GM18873 (cell line): ENCODE measurements at regions not wholly inside any gene's neighbourhood (a gene's known extent, or its start where the extent isn't known, plus 50 kb on each side); places are given as distances from the start of the nearest gene placed in this dataset.

Source experiments
- ATAC-seq: cut with Tn5 transposase; IDR thresholded peaks from one replicate; pipeline ENCODE4 v1.9.1; 2021; ENCODE audit warnings: mild to moderate bottlenecking, moderate library complexity, moderate number of reproducible peaks; ENCODE audit not compliant: unreplicated experiment, low FRiP score

DNA sequence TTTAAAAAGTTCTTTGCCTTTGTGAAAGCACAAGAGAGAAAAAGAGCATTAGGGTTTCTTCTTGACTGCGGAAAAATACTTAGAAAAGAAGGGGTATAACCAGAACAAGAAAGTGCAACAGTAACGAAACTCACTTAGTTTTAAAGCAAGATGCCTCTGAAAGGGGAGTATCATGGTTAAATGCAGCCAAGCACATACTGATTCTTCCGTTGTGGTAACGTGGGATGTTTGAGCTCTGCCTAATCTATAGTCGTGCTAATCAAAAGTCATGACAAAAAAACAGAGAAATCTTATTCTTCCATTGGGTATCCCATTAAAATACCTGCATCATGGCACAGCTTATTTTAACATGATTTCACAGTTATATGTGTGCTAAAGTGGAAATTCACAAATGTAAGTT, 187.8 kb upstream of the LRFN5 start:
- ATAC-seq = no peak

GRCh38 chr14:41409806-41410205, 196.9 kb upstream of the LRFN5 start:
- ATAC-seq = no peak

DNA sequence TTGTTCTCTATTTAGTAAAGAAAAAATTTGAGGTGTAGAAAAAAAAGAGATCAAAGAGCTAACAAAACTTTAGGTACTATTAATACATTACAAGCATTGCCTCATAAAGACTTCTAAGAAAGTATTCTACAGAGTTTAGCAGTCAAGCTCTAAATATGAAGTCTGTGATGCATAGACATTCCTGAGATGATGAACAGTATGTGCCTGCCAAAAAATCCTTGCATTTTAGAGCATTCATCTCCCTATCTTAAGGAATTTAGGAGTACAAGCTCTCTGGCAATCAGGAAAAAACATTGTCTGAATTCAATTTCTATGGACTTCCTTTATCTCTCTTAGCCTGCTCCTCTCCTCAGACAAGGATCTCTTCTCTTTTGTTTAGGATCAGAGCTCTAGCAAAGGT, 202.6 kb upstream of the LRFN5 start:
- ATAC-seq = no peak

DNA sequence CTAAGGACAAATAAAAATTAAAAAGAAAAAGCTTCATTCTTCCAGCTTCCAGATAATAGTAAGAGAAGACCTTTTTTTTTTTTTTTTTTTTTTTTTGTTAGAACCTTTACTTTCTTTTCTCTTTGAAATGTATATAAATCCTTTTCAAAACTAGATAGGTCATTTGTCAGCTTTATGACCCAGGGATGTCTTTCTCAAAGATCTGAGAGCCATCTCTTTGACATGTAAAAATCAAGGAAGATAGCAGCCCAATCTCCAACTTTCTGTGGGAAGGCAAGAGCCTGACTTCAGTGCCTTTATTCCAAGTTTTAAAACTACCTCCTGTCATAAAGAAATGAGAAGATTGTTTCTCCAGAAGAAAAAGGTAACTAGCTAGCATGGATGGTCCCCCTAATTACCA, 203.3 kb upstream of the LRFN5 start:
- no peak for ATAC-seq

- ATAC-seq = no peak
Observed at GRCh38 chr14:41397926-41398325, 208.8 kb upstream of the LRFN5 start.

DNA sequence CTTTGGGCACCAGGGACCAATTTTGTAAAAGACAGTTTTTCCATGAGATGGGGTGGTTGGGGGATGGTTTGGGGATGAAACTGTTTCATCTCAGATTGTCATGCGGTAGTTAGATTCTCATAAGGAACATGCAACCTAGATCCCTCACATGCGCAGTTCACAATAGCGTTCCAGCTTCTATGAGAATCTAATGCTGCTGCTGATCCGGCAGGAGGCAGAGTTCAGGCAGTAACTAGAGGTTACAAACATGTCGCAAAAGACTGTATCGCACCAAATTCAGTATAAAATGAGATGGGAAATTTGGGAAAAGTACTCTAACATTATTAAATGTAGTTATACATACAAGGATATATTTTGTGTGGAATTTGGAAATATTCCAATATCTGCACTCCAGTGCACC, 213.2 kb upstream of the LRFN5 start:
- no peak for ATAC-seq

GRCh38 chr14:41392226-41392625, 214.4 kb upstream of the LRFN5 start:
- no peak for ATAC-seq

DNA sequence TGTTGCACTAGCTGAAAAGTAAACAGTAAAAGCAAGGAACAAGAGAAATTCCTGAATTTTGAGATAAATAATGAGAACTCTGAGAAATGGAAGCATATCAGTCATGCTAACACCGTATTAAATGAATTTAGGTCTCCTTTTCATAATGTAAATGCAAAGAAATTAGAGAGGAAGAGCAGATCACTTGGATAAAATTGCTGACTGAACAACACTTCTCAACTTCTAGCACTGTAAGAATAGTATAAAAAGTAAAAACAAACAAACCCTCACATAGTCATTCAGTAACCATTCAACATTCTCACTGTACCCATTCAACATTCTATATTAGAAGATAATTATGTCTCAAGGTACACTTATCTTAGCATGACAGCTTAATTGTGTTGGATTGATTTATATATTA, 217.3 kb upstream of the LRFN5 start:
- no peak for ATAC-seq

DNA sequence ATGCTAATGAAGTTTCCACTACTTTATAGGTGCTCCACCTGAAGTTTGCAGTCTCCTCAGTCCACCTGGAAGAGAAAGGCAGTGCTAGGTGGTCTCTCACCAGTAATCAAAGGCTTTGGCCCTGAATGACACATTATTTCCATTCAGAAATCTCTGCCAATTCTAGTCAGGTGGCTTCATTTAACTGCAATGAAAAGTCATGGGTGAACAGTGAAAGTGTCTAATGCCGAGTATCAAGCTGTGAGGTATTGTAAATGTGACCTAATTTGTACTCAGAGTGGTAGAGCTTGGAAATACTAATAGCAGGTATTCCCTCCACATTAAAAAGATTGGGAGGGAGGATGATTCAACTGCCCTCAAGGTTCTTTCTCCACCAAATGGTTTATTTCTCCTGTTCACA, 220.9 kb upstream of the LRFN5 start:
- ATAC-seq = no peak

DNA sequence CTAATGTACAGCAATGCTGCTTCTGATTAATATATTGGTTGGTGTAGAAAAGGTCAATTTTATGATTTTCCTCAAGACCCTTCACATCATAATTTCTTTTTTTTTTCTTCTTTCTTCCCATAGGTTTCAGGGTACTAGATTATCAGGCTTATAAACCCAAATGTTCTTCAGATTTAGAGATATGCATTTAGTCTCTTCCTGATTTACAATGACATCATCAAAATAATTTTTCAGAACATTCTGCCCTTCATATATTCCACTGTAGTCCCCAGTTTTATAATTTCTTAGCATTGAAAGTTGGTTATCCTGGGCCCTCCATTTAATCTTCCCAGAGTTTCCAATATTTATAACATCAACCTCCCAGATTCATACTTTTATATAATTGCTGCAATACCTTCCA, 226.7 kb upstream of the LRFN5 start:
- no peak for ATAC-seq

DNA sequence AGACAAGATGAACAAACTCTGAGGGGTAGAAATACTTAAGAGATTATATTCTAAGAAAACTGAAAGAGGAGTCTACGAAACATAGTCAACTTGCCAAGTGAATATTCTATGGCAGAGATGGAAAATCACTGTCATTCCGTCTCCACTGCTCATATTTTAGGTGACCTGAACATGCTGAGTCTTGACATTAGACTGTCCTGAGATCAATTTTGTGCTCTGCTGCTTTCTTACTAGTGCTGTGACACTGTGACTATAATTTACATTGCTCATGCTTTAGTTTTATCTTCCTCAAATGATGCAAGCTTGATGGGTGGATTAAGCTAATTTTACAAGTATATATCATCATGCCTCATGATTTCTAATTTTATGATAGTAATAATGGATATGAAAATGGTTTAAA, 228.2 kb upstream of the LRFN5 start:
- no peak for ATAC-seq

DNA sequence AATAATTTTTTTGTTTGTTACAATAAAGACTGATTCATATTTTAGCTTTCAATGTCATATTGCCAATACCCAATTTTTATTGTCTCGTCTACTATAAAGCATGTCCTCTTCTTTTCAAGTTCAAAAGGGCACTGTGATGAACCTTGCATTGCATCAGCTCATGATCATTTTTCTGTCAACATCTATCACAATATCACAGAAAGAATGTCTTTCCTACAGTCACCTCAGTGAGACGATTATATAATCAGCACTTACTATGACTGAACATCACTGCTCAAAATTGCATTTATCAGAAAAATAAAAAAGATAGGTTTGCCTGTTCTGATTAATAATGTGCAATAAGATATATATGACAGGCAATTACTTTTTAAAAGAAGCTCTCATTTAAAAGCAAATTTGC, 228.7 kb upstream of the LRFN5 start:
- ATAC-seq = no peak

- no peak for ATAC-seq
Observed at GRCh38 chr14:41374092-41374491, 232.6 kb upstream of the LRFN5 start.

DNA sequence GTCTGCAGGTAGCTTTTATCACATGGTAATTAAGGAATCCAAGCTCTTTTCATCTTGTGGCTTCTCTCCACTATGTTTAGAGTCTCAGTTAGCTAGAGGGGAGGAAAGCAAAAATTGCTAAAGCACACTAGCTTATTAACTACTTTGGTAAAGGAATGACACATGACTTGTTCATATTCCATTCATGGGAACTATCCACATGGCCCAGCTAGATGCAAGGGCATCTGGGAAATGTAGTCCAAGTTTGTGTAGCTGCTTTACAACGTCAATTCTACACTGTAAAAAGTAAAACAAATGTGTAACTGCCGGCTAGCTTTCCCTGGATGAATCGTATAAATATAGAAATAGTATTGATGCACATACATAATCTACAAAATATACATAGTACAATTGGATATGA, 244.5 kb upstream of the LRFN5 start:
- ATAC-seq = no peak

DNA sequence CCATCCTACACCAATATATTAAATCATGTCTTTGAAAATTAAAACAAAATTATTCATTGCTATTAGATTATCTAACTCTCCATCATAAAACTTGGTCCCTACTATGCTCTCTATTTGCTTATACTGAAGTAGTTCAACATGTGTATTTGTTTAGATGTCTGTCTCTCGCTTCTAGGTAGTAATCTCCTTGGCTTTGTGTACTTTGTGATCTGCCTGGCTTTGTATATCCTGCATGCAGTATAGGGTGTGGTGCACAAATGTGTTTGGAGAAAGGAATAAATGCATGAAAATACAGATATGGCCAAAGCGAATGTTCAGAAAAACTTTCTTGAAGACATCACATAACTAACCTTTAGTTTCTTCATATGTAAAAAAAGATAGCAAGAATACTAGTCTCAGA, 246.6 kb upstream of the LRFN5 start:
- no peak for ATAC-seq

- ATAC-seq = no peak
Observed at GRCh38 chr14:41355866-41356265, 250.8 kb upstream of the LRFN5 start.

DNA sequence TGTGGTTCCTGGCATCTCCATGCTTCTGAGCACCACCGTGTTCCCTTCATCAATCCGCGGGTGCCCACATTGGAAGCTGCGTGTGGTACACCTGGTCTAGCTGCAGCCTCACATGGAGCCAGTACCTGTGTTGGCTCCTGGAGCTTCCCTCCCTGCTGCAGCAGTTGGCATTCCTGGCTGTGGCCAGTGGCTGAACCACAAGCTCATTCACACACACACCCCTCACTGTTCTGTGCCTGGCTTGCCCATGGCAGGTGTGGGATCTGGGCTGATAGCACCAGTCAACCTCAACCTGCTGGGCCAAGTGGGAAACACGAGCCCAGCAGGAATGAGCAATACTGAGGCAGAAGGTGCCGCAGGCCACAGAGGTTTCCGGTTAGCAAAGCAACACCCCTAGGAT, 256.2 kb upstream of the LRFN5 start:
- ATAC-seq = no peak

DNA sequence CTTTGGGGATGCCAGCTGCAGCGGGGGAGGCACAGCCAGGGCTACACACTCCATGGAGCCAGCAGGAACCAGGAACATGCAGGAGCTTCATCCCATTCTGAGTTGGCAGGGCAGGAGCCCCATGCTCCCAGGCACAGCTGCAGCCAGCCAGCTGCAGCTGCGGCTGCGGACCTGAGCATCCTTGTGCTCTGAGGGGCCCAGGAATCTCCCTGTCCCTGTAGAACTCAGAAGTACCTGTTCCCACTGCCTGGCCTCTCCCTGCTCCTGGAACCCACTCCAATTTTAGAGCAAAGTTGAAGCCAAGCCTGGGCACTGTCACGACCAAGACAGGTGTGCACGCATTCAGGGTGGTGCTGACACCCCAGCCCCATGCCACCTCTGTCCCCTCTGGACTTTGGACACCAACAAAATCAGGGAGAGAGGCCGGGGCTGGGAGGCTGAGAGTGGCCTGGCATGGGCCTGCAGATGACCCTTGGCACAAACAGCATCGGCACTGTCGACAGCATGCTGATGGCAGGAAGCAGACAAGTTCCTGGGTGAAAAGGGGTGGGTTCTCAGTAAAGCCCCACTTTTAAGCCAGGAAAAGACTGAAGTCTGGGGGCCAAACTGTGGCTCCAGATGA, 257.3 kb upstream of the LRFN5 start:
- no peak for ATAC-seq

- ATAC-seq = no peak
Observed at GRCh38 chr14:41343857-41344256, 262.8 kb upstream of the LRFN5 start.

DNA sequence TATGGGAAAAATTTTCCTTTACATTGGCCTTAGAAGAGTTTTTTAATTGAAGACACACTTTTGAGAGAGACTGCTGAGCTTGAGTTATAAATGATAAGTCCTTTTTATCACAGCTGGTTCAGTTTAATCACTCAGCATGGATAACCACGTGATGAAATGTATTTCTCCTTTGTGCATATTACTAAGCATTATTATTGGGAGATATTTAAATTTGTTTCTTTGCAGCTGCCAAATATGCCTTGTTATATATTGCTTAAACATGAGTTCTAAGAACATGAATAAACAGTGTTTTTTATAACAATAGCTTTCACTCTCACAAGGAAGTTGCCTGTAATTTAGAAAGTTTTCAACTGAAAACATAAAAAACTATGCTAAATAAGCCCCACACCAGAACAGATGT, 293.5 kb upstream of the LRFN5 start:
- no peak for ATAC-seq

GRCh38 chr14:41303506-41303905, 303.2 kb upstream of the LRFN5 start:
- ATAC-seq = no peak

DNA sequence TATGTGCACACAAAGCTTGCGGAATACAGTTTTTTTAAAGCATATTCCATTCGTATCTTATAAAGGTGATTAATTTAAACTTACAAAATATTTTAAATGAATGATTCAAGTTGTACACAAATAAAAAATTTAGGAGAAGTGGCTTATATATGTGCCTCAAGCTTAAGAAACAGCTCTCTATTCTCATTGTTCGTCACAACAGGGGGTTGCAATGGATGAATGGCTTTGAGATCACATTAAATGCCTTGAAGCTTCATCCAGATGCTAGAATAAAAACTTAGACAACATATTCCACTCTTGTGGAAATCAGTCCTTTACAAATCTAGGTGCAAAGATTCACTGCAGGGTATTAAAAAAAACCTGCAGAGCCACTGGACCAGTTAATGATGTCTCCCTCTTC, 303.9 kb upstream of the LRFN5 start:
- ATAC-seq = no peak

DNA sequence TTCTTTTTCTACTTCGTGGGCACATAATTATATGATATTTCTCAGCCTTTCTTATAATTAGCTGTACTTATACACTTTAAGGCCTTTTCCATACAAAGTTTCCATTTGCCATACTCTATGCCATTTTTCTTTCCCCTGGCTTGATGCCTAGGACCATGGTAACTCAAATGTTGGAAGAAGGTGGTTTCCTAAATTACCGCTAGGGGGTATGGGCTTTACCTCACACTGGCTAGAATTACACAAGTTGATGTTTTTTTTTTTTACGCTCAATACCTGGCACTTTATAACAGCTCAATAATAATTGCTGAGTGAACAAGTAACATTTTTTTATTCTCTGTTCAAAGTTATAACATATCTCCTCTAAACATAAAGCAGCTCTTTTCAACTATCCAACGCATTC, 306.8 kb upstream of the LRFN5 start:
- ATAC-seq = no peak
